K562 (cell line): ENCODE measurements at regions not wholly inside any gene's neighbourhood (a gene's known extent, or its start where the extent isn't known, plus 50 kb on each side); places are given as distances from the start of the nearest gene placed in this dataset.

ENCODE experiments used
- CBFA2T3 ChIP-seq: fragments of 450-650 bp; IDR thresholded peaks from 2 replicates; pipeline ENCODE4 v1.6.1; 2017
- CBX2 ChIP-seq: fragments of 200-600 bp; sonication (generic); IDR thresholded peaks from one replicate; pipeline ENCODE4 v1.6.1; 2012; ENCODE audit warnings: mild to moderate bottlenecking, low read length, inconsistent platforms; ENCODE audit not compliant: insufficient read depth, poor library complexity, severe bottlenecking
- CEBPZ ChIP-seq: fragments of 150-350 bp; IDR thresholded peaks from 2 replicates; pipeline ENCODE4 v1.6.1; 2014; ENCODE audit warnings: low read depth, mild to moderate bottlenecking, low read length, borderline replicate concordance
- CREBBP ChIP-seq: IDR thresholded peaks from one replicate; pipeline ENCODE4 v1.6.1; 2012; ENCODE audit warnings: low read depth, mild to moderate bottlenecking, control low read depth, inconsistent platforms, low read length
- IRF1 ChIP-seq: sonication (generic); formaldehyde crosslinking; IDR thresholded peaks from 2 replicates; pipeline ENCODE4 v1.8.0; 2022; ENCODE audit warnings: missing genetic modification reagents, mild to moderate bottlenecking, borderline replicate concordance
- KAT8 ChIP-seq: fragments of 450-650 bp; IDR thresholded peaks from 2 replicates; pipeline ENCODE4 v1.6.1; 2016; ENCODE audit warnings: low read depth, mild to moderate bottlenecking
- MEIS2 ChIP-seq: fragments of 450-650 bp; IDR thresholded peaks from 2 replicates; pipeline ENCODE4 v1.6.1; 2014; ENCODE audit warnings: mild to moderate bottlenecking; ENCODE audit not compliant: partially characterized antibody
- NCOA6 ChIP-seq: fragments of 450-650 bp; IDR thresholded peaks from 2 replicates; pipeline ENCODE4 v1.6.1; 2017; ENCODE audit warnings: mild to moderate bottlenecking
- PCBP1 ChIP-seq: fragments of 200-400 bp; formaldehyde crosslinking; IDR thresholded peaks from 2 replicates; pipeline ENCODE4 v1.6.1; 2018; ENCODE audit warnings: mild to moderate bottlenecking, low read depth, low read length; ENCODE audit not compliant: poor library complexity, severe bottlenecking
- POLR2G ChIP-seq: fragments of 200-400 bp; formaldehyde crosslinking; IDR thresholded peaks from 2 replicates; pipeline ENCODE4 v1.6.1; 2017; ENCODE audit warnings: low read depth, mild to moderate bottlenecking, antibody characterized with exemption, low read length, moderate library complexity
- SNRNP70 ChIP-seq: fragments of 200-400 bp; formaldehyde crosslinking; optimal IDR thresholded peaks from 2 replicates; pipeline ENCODE3; 2017; ENCODE audit warnings: low read depth, low read length
- TAF9B ChIP-seq: fragments of 450-650 bp; IDR thresholded peaks from 2 replicates; pipeline ENCODE4 v1.6.1; 2018; ENCODE audit warnings: mild to moderate bottlenecking; ENCODE audit not compliant: partially characterized antibody
- TEAD4 ChIP-seq, 2 experiments: sonication (generic) in 1 of 2; formaldehyde crosslinking in 1 of 2; IDR thresholded peaks; 2 replicates each; pipeline versions ENCODE4 v1.6.1 to v1.8.0; 2012 to 2022; ENCODE audit warnings: borderline replicate concordance in 1 of 2, inconsistent platforms in 1 of 2, low read length in 1 of 2, mild to moderate bottlenecking in 1 of 2, missing genetic modification reagents in 1 of 2
- ZBTB26 ChIP-seq: fragments of 450-650 bp; formaldehyde crosslinking; IDR thresholded peaks from 2 replicates; pipeline ENCODE4 v1.4.0; 2022; ENCODE audit warnings: missing genetic modification characterization
- ZC3H11A ChIP-seq: IDR thresholded peaks from 2 replicates; pipeline ENCODE4 v1.6.1; 2012; ENCODE audit warnings: low read depth, low read length, improper control_type of control experiment
- ZNF133 ChIP-seq: fragments of 250-450 bp; sonication (Bioruptor Pico); IDR thresholded peaks from 2 replicates; pipeline ENCODE4 v1.4.0; 2020; ENCODE audit warnings: mild to moderate bottlenecking
- TF ChIP-seq, protein P1 (sequence below): fragments of 450-650 bp; formaldehyde crosslinking; IDR thresholded peaks from 2 replicates; pipeline ENCODE4 v1.4.0; 2020; ENCODE audit warnings: mild to moderate bottlenecking, mixed read lengths

- TF ChIP-seq ZC3H11A (no peak), TEAD4 (IDR thresholded peaks at IDR 0.05; ENCODE audit: low read length) (peak; percentile 78), TEAD4 (CRISPR knock-in tag; IDR thresholded peaks at IDR 0.05; ENCODE audit: borderline replicate concordance) (no peak), POLR2G (no peak), CREBBP (no peak), CEBPZ (no peak), ZBTB26 (CRISPR knock-in tag) (no peak), KAT8 (no peak), CBX2 (no peak), IRF1 (CRISPR knock-in tag) (no peak), CBFA2T3 (peak; percentile 76), TAF9B (no peak), NCOA6 (no peak), PCBP1 (no peak), MEIS2 (peak; percentile 30), SNRNP70 (no peak), ZNF133 (CRISPR knock-in tag) (no peak)
- TF ChIP-seq, protein P1, sequence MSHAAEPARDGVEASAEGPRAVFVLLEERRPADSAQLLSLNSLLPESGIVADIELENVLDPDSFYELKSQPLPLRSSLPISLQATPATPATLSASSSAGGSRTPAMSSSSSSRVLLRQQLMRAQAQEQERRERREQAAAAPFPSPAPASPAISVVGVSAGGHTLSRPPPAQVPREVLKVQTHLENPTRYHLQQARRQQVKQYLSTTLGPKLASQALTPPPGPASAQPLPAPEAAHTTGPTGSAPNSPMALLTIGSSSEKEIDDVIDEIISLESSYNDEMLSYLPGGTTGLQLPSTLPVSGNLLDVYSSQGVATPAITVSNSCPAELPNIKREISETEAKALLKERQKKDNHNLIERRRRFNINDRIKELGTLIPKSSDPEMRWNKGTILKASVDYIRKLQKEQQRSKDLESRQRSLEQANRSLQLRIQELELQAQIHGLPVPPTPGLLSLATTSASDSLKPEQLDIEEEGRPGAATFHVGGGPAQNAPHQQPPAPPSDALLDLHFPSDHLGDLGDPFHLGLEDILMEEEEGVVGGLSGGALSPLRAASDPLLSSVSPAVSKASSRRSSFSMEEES = no peak
Observed at GRCh38 chr5:116719106-116719505, 144.5 kb upstream of the SEMA6A start (continued).
